ENCODE measurements at regions not wholly inside any gene's neighbourhood (a gene's known extent, or its start where the extent isn't known, plus 50 kb on each side); places are given as distances from the start of the nearest gene placed in this dataset.

DNA sequence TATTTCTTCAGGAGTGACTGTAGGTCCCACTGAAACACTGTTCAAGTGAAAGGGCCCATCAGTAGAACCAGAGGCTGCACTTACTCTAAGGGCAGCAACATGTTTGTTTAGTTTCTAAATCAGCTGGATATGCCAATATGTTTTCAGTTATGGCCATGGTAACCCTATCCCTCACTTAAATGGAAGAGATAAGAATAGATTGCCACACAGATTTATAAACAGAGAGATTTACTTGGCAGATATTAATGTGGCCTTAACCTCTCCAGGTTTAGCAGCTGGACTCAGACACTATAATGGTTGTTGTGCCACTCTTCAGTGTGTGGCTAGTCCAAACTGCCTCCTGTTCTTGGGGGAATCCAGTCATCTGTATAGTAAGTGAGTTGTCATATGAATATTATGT lies 354.1 kb downstream of the TEX13C start (continued):
- TF ChIP-seq ZNF629 (tag by site-specific recombination; IDR thresholded peaks at IDR 0.05) (no peak), ZNF133 (tag by site-specific recombination; IDR thresholded peaks at IDR 0.05) (no peak), ZNF10 (tag by site-specific recombination; IDR thresholded peaks at IDR 0.05) (no peak), ZNF211 (tag by site-specific recombination; IDR thresholded peaks at IDR 0.05; ENCODE audit: low read depth) (no peak), ZNF146 (tag by site-specific recombination; IDR thresholded peaks at IDR 0.05) (no peak), ZNF350 (tag by site-specific recombination; IDR thresholded peaks at IDR 0.05) (no peak)
- TF ChIP-seq, protein P1, sequence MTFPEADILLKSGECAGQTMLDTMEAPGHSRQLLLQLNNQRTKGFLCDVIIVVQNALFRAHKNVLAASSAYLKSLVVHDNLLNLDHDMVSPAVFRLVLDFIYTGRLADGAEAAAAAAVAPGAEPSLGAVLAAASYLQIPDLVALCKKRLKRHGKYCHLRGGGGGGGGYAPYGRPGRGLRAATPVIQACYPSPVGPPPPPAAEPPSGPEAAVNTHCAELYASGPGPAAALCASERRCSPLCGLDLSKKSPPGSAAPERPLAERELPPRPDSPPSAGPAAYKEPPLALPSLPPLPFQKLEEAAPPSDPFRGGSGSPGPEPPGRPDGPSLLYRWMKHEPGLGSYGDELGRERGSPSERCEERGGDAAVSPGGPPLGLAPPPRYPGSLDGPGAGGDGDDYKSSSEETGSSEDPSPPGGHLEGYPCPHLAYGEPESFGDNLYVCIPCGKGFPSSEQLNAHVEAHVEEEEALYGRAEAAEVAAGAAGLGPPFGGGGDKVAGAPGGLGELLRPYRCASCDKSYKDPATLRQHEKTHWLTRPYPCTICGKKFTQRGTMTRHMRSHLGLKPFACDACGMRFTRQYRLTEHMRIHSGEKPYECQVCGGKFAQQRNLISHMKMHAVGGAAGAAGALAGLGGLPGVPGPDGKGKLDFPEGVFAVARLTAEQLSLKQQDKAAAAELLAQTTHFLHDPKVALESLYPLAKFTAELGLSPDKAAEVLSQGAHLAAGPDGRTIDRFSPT (tag by site-specific recombination; IDR thresholded peaks at IDR 0.05): no peak

DNA sequence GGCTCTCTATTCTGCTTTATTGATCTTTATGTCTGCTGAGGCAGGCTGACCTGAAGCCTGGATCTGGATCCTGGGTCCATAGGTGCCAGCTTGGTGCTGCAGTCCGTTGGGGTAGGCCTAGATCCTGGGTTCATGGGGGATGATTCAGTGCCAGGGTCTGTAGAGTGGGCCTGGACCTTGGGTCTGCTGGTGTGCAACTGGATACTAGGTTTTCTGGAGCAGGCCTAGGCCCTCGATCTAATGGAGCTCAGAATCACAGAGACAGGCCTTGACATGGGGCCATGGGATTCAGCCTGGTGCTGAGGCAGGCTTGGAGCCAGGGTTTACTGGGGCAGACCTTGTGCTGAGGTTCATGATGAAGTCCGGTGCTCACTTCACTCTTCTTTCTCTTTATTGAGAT lies 358.6 kb downstream of the TEX13C start:
- POLR2A ChIA-PET: no interaction called here
- no peaks in the 10 kb centered on the region for H3K4me1 ChIP-seq (ENCODE audit: control insufficient read depth, insufficient read depth, low read length)
- CTCF ChIA-PET: no interaction called here
- H3K27ac ChIP-seq (ENCODE audit: extremely low read depth, low read depth, low read length): no peak overlapping the region
- TF ChIP-seq ZNF626 (tag by site-specific recombination; IDR thresholded peaks at IDR 0.05) (no peak), ZNF223 (tag by site-specific recombination; IDR thresholded peaks at IDR 0.05) (no peak), ZNF202 (tag by site-specific recombination; IDR thresholded peaks at IDR 0.05; ENCODE audit: borderline replicate concordance) (no peak), ZNF549 (tag by site-specific recombination; IDR thresholded peaks at IDR 0.05) (no peak), EGR2 (tag by site-specific recombination; IDR thresholded peaks at IDR 0.05; ENCODE audit: low read depth) (no peak), ZNF10 (tag by site-specific recombination; IDR thresholded peaks at IDR 0.05) (no peak), ZNF404 (tag by site-specific recombination; IDR thresholded peaks at IDR 0.05) (no peak), ZNF701 (tag by site-specific recombination; IDR thresholded peaks at IDR 0.05) (no peak), ZNF175 (tag by site-specific recombination; IDR thresholded peaks at IDR 0.05) (no peak), ZNF501 (tag by site-specific recombination; IDR thresholded peaks at IDR 0.05) (no peak), ZNF221 (tag by site-specific recombination; IDR thresholded peaks at IDR 0.05; ENCODE audit: borderline replicate concordance) (no peak)
- TF ChIP-seq, protein P2, sequence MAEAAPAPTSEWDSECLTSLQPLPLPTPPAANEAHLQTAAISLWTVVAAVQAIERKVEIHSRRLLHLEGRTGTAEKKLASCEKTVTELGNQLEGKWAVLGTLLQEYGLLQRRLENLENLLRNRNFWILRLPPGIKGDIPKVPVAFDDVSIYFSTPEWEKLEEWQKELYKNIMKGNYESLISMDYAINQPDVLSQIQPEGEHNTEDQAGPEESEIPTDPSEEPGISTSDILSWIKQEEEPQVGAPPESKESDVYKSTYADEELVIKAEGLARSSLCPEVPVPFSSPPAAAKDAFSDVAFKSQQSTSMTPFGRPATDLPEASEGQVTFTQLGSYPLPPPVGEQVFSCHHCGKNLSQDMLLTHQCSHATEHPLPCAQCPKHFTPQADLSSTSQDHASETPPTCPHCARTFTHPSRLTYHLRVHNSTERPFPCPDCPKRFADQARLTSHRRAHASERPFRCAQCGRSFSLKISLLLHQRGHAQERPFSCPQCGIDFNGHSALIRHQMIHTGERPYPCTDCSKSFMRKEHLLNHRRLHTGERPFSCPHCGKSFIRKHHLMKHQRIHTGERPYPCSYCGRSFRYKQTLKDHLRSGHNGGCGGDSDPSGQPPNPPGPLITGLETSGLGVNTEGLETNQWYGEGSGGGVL (tag by site-specific recombination; IDR thresholded peaks at IDR 0.05): no peak
- H3K36me3 ChIP-seq (ENCODE audit: control insufficient read depth in 2 of 2, insufficient read depth in 1 of 2, low read length in 2 of 2): no peaks in the 10 kb centered on the region
- no peaks in the 10 kb centered on the region; the same call in 1 of the 2 replicates for H3K9me3 ChIP-seq (ENCODE audit: control insufficient read depth, insufficient read depth, low read depth, low read length)
- H3K4me3 ChIP-seq (ENCODE audit: low read depth, low read length): no peak overlapping the region

DNA sequence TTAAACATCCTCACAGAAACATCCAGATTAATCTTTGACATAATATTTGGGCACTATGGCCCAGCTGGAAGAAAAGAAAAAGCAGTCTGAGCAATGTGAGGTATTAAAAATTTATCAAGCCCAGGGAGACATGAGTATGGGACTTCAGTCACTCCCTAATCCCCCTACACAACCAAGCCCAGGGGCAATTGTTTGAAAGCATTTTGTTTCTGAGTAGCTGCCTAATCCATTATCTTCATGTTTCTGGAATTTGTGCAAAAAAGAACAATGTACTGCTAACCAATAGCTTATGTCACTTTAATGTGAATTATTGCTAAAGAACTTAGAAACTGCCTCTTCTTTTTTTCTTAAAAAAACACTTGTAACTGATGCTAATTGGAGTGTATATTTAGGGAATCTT lies 360.7 kb downstream of the TEX13C start:
- CTCF ChIA-PET: no interaction called here
- H3K27ac ChIP-seq (ENCODE audit: extremely low read depth, low read depth, low read length): no peak overlapping the region
- POLR2A ChIA-PET: no interaction called here
- TF ChIP-seq ZBTB17 (tag by site-specific recombination; IDR thresholded peaks at IDR 0.05) (no peak), ZNF404 (tag by site-specific recombination; IDR thresholded peaks at IDR 0.05) (no peak), ZNF548 (tag by site-specific recombination; IDR thresholded peaks at IDR 0.05) (no peak), ZNF529 (tag by site-specific recombination; IDR thresholded peaks at IDR 0.05; ENCODE audit: insufficient replicate concordance) (no peak), ZNF626 (tag by site-specific recombination; IDR thresholded peaks at IDR 0.05) (no peak), ZNF132 (tag by site-specific recombination; IDR thresholded peaks at IDR 0.05; ENCODE audit: borderline replicate concordance) (no peak), ZNF302 (tag by site-specific recombination; IDR thresholded peaks at IDR 0.05; ENCODE audit: low read depth) (no peak), ZNF24 (tag by site-specific recombination; IDR thresholded peaks at IDR 0.05) (no peak), ZNF175 (tag by site-specific recombination; IDR thresholded peaks at IDR 0.05) (no peak), ZFP3 (tag by site-specific recombination; IDR thresholded peaks at IDR 0.05; ENCODE audit: low read depth) (no peak), ZNF600 (tag by site-specific recombination; IDR thresholded peaks at IDR 0.05) (no peak), ZNF621 (tag by site-specific recombination; IDR thresholded peaks at IDR 0.05) (no peak), ZNF792 (tag by site-specific recombination; IDR thresholded peaks at IDR 0.05) (no peak), ZNF560 (tag by site-specific recombination; IDR thresholded peaks at IDR 0.05; ENCODE audit: borderline replicate concordance) (no peak), ZNF670 (tag by site-specific recombination; IDR thresholded peaks at IDR 0.05; ENCODE audit: low read depth) (no peak), ZNF558 (tag by site-specific recombination; IDR thresholded peaks at IDR 0.05) (no peak)
- TF ChIP-seq, protein P3, sequence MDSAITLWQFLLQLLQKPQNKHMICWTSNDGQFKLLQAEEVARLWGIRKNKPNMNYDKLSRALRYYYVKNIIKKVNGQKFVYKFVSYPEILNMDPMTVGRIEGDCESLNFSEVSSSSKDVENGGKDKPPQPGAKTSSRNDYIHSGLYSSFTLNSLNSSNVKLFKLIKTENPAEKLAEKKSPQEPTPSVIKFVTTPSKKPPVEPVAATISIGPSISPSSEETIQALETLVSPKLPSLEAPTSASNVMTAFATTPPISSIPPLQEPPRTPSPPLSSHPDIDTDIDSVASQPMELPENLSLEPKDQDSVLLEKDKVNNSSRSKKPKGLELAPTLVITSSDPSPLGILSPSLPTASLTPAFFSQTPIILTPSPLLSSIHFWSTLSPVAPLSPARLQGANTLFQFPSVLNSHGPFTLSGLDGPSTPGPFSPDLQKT (IDR thresholded peaks at IDR 0.05; ENCODE audit: borderline replicate concordance, low read depth, low read length): no peak

More for the DNA sequence above, 360.7 kb downstream of the TEX13C start:
- no peaks in the 10 kb centered on the region; the same call in 1 of the 2 replicates for H3K9me3 ChIP-seq (ENCODE audit: control insufficient read depth, insufficient read depth, low read depth, low read length)
- no peaks in the 10 kb centered on the region for H3K36me3 ChIP-seq (ENCODE audit: control insufficient read depth in 2 of 2, insufficient read depth in 1 of 2, low read length in 2 of 2)
- H3K4me3 ChIP-seq (ENCODE audit: low read depth, low read length): no peak overlapping the region
- no peaks in the 10 kb centered on the region for H3K4me1 ChIP-seq (ENCODE audit: control insufficient read depth, insufficient read depth, low read length)
